Progenitor cell of endocrine pancreas (in vitro differentiated cells): ENCODE measurements at regions not wholly inside any gene's neighbourhood (a gene's known extent, or its start where the extent isn't known, plus 50 kb on each side); places are given as distances from the start of the nearest gene placed in this dataset.

Source experiments
- DNase-seq: peaks from one replicate; pipeline ENCODE4 v3.0.0; 2021; ENCODE audit warnings: low spot score; ENCODE audit not compliant: unreplicated experiment
- H3K27ac Mint-ChIP-seq: 2 replicates; pipeline ENCODE4 v1.8.0; 2021; ENCODE audit warnings: mild to moderate bottlenecking, moderate library complexity, mixed read lengths
- H3K27me3 Mint-ChIP-seq: 2 replicates; pipeline ENCODE4 v1.8.0; 2021; ENCODE audit warnings: mixed read lengths
- H3K36me3 Mint-ChIP-seq: 2 replicates; pipeline ENCODE4 v1.8.0; 2022; ENCODE audit warnings: mixed read lengths; ENCODE audit not compliant: insufficient read depth
- H3K4me1 Mint-ChIP-seq: 2 replicates; pipeline ENCODE4 v1.8.0; 2021; ENCODE audit warnings: low read depth, mixed read lengths
- H3K4me3 Mint-ChIP-seq: 2 replicates; pipeline ENCODE4 v1.8.0; 2021; ENCODE audit warnings: low read depth, mild to moderate bottlenecking, moderate library complexity, mixed read lengths
- H3K9me3 Mint-ChIP-seq: 2 replicates; pipeline ENCODE4 v1.8.0; 2021; ENCODE audit warnings: low read depth, mixed read lengths
- TF ChIP-seq, protein P1 (sequence below): fragments of 200-600 bp; sonication (generic); IDR thresholded peaks from one replicate; pipeline ENCODE4 v1.5.0; 2021; ENCODE audit warnings: antibody characterized with exemption, mild to moderate bottlenecking; ENCODE audit not compliant: unreplicated experiment

DNA sequence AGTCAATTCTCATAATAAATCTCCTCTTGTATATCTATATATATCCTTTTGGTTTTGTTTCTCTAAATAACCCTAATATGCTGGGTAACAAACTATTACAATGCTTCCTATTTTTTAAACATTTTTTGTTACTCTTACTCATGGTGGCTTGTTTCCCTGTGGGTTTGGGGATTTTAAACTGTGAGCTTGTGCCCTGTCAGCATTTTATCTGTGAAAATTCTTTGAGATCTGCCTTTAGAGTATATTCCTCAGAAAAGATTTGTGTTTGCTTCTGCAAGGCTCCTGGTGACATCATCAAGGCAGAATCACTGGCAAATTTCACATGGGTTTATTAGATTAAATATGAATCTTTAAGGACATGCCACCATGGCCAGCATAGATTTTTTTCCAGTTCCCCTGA lies 273.6 kb downstream of the LRFN2 start:
- H3K27me3 Mint-ChIP-seq, result peaks cover 16% of the 10 kb centered on the region

DNA sequence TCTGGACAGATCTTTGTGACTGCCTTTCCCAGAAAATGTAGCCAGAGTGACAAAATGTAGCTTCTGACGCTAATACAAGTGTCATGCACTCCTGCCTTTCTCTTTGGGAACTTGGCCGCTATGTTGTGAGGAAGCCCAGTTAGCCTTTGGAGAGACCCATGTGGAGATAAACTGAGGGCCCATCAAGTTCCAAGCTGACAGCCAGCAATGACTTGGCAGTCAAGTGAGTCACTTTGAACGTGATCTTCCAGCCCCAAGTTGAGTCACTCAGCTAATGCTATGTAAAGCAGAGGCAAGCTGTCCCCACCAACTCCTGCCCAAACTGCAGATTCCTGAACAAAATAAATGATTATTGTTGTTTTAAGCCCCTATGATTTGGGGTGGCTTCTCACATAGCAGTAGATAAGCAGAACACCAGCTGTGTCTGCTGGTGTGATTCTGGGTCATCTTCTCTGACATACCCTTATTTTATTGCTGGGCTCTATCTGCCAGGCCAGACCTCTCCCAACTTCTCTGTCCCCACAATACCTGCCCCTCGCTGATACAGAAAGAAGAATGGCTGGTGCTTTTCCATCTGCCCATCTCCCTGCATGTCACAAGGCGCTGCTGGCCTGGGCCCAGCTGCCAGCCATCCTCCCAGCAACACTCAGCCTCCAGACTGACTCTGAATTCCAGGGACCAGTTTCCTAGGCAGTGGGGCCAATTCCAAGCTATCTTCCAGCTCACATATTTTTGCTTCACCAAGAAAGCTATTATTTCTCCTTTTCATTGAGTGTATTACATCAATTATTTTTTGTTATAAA lies 274.8 kb downstream of the LRFN2 start:
- Mint-ChIP-seq H3K4me3 (no peak overlapping the region), H3K27me3 (peaks cover 20% of the 10 kb centered on the region), H3K36me3 (no peaks in the 10 kb centered on the region), H3K27ac (no peak overlapping the region), H3K4me1 (no peaks in the 10 kb centered on the region), H3K9me3 (no peaks in the 10 kb centered on the region)
- TF ChIP-seq, protein P1, sequence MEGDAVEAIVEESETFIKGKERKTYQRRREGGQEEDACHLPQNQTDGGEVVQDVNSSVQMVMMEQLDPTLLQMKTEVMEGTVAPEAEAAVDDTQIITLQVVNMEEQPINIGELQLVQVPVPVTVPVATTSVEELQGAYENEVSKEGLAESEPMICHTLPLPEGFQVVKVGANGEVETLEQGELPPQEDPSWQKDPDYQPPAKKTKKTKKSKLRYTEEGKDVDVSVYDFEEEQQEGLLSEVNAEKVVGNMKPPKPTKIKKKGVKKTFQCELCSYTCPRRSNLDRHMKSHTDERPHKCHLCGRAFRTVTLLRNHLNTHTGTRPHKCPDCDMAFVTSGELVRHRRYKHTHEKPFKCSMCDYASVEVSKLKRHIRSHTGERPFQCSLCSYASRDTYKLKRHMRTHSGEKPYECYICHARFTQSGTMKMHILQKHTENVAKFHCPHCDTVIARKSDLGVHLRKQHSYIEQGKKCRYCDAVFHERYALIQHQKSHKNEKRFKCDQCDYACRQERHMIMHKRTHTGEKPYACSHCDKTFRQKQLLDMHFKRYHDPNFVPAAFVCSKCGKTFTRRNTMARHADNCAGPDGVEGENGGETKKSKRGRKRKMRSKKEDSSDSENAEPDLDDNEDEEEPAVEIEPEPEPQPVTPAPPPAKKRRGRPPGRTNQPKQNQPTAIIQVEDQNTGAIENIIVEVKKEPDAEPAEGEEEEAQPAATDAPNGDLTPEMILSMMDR, result no peak
- no peak for DNase-seq

More for the DNA sequence above, 273.6 kb downstream of the LRFN2 start:
- DNase-seq, result no peak
- no peaks in the 10 kb centered on the region for H3K4me1 Mint-ChIP-seq
- no peak overlapping the region for H3K27ac Mint-ChIP-seq
- H3K36me3 Mint-ChIP-seq, result no peaks in the 10 kb centered on the region
- TF ChIP-seq, protein P1, result no peak
- H3K4me3 Mint-ChIP-seq, result no peak overlapping the region
- H3K9me3 Mint-ChIP-seq, result no peaks in the 10 kb centered on the region

DNA sequence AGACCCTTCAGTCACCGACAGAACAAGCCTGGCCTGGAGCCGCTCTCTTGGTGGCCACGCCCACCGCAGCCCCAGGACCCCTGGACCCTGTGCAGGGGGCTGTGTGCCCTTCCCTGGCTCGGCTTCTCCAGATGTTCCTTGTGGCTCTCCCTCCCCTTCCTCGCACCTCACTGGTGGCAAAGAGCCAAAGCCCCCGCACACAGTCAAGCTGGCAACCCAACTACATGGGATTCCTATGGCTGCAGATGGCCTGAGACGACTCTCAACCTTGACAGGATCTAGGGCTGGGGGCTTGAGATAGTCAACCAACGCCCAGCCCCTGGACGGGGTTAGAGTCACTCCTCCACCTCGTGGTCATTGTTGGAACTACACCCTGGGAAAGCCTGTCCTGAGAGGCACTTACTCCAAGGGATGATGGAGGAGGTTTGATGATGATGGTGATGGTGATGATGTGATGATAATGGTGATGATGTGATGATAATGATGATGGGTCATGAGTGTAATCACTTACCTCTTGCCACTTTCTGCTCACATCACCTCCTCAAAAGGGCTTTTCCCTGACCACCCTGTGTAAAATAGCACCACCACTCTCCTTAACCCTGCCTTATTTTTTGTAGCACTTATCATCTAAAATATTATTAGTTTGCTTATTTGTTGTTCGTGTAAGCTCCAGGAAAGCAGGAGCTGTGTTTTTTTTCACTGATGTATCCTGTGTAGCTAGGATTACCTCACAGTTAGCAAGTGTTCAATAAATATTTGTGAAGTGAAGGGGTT lies 278.4 kb downstream of the LRFN2 start:
- TF ChIP-seq, protein P1, result peak; percentile 88
- peak; percentile 80 for DNase-seq
- Mint-ChIP-seq H3K27me3 (peaks cover 26% of the 10 kb centered on the region), H3K9me3 (no peaks in the 10 kb centered on the region), H3K36me3 (no peaks in the 10 kb centered on the region), H3K4me3 (no peak overlapping the region), H3K4me1 (no peaks in the 10 kb centered on the region), H3K27ac (no peak overlapping the region)

DNA sequence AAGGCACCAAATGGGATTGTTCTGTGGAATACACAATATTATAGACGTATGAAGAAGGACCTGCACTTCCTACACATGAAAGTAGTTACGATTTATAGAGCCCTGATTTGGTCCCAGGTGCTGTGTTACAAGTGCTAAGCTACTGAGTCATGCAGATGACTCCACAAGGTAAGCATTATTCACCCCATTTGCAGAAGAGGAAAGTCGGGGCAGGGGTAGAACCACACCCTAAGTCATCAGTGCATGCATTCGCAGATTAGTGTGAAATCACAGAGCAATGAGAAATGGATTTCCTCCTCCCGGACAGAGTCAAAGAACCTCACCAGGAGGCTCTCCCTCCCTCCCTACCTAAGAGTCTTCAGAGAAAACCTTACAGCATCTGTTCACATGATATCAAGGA lies 279.5 kb downstream of the LRFN2 start:
- no peaks in the 10 kb centered on the region for H3K9me3 Mint-ChIP-seq
- H3K4me3 Mint-ChIP-seq, result no peak overlapping the region
- no peaks in the 10 kb centered on the region for H3K4me1 Mint-ChIP-seq
- DNase-seq, result no peak
- TF ChIP-seq, protein P1, result no peak
- no peak overlapping the region for H3K27ac Mint-ChIP-seq
- peaks cover 25% of the 10 kb centered on the region for H3K27me3 Mint-ChIP-seq
- no peaks in the 10 kb centered on the region for H3K36me3 Mint-ChIP-seq

DNA sequence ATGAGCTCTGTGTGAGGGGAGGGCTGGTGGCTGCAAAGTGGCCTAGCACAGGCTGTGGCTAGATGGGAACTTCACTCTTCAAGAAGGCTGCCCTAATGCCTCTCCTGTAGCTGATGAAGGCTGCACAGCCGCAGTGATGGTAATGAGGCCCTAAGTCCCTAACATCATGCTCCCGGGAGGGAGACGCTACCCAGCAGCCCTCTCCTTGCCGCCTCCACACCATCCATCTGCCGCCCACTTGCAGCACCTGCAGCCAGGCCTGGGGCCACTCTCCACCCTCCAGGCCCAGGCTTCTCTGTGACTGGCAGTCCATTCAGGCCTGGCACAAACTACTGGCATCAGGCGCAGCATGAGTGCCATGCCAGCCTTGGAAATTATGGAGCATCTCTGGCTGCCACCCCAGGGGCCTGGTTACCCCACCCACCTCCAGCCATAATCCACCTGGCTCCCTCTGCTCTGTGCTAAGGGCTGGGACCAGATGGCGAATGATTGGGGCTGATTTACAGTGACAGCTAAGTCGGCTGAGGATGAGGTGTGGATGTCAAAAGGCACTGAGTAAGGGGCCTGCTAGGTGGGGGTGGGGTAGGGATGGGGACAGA lies 284.2 kb downstream of the LRFN2 start:
- Mint-ChIP-seq H3K9me3 (no peaks in the 10 kb centered on the region), H3K27ac (no peak overlapping the region), H3K27me3 (peaks cover 18% of the 10 kb centered on the region), H3K4me1 (no peaks in the 10 kb centered on the region), H3K4me3 (no peak overlapping the region), H3K36me3 (no peaks in the 10 kb centered on the region)
- DNase-seq, result no peak
- TF ChIP-seq, protein P1, result no peak
